Muscle of leg (tissue), 3 donors: ENCODE measurements at regions not wholly inside any gene's neighbourhood (a gene's known extent, or its start where the extent isn't known, plus 50 kb on each side); places are given as distances from the start of the nearest gene placed in this dataset.

Experiments used
- DNase-seq: peaks from one replicate; pipeline ENCODE4 v3.0.0; 2013
- H3K27ac ChIP-seq: one replicate; pipeline ENCODE4 v1.5.1; 2013; ENCODE audit warnings: mild to moderate bottlenecking, low read length, control low read depth
- H3K27me3 ChIP-seq: one replicate; pipeline ENCODE4 v1.6.1; 2013; ENCODE audit warnings: low read length; ENCODE audit not compliant: control insufficient read depth, insufficient read depth
- H3K36me3 ChIP-seq: one replicate; pipeline ENCODE4 v1.6.1; 2013; ENCODE audit warnings: low read length; ENCODE audit not compliant: control insufficient read depth, insufficient read depth
- H3K4me1 ChIP-seq: one replicate; pipeline ENCODE4 v1.6.1; 2013; ENCODE audit warnings: low read length; ENCODE audit not compliant: control insufficient read depth, insufficient read depth
- H3K4me3 ChIP-seq: one replicate; pipeline ENCODE4 v1.5.1; 2013; ENCODE audit warnings: low read length, control low read depth
- H3K9me3 ChIP-seq: replicated peaks from 2 replicates; pipeline ENCODE4 v1.6.1; 2013; ENCODE audit warnings: low read depth, low read length; ENCODE audit not compliant: control insufficient read depth
- WGBS: methylation state at CpG from one replicate; pipeline ENCODE4 v1.1.5; 2013; ENCODE audit warnings: missing lambda C conversion rate; ENCODE audit not compliant: insufficient coverage; 5-methylcytosine and 5-hydroxymethylcytosine counted together

GRCh38 chr2:9707611-9708160, 76.9 kb upstream of the YWHAQ start:
- WGBS, result 67% methylated on average over 6 of the region's 10 CpGs
- H3K9me3 ChIP-seq, result peaks cover 4% of the 10 kb centered on the region
- H3K27me3 ChIP-seq, result peaks cover 2% of the 10 kb centered on the region
- no peak for DNase-seq
- H3K4me3 ChIP-seq, result no peak overlapping the region
- H3K4me1 ChIP-seq, result peaks cover 13% of the 10 kb centered on the region
- no peak overlapping the region for H3K27ac ChIP-seq
- no peaks in the 10 kb centered on the region for H3K36me3 ChIP-seq

- H3K27me3 ChIP-seq, result peaks cover 2% of the 10 kb centered on the region
- no peak overlapping the region for H3K4me3 ChIP-seq
- DNase-seq, result peak; percentile 15
- no peak overlapping the region for H3K27ac ChIP-seq
- WGBS, result 72% methylated on average over 11 of the region's 15 CpGs
- no peaks in the 10 kb centered on the region for H3K36me3 ChIP-seq
- H3K4me1 ChIP-seq, result peaks cover under 1% of the 10 kb centered on the region
- H3K9me3 ChIP-seq, result peaks cover 4% of the 10 kb centered on the region
Observed at GRCh38 chr2:9708683-9709538, 78.1 kb upstream of the YWHAQ start.

GRCh38 chr2:9709539-9710285, 78.9 kb upstream of the YWHAQ start:
- Histone ChIP-seq H3K4me1 (no peaks in the 10 kb centered on the region), H3K27me3 (peaks cover 2% of the 10 kb centered on the region), H3K27ac (no peak overlapping the region), H3K9me3 (peaks cover 4% of the 10 kb centered on the region), H3K36me3 (no peaks in the 10 kb centered on the region), H3K4me3 (no peak overlapping the region)
- 87% methylated on average over 8 of the region's 11 CpGs for WGBS
- no peak for DNase-seq

GRCh38 chr2:9710311-9710710, 79.5 kb upstream of the YWHAQ start:
- Histone ChIP-seq H3K4me3 (no peak overlapping the region), H3K27ac (no peak overlapping the region), H3K27me3 (peaks cover 2% of the 10 kb centered on the region), H3K9me3 (peaks cover 4% of the 10 kb centered on the region), H3K36me3 (no peaks in the 10 kb centered on the region), H3K4me1 (no peaks in the 10 kb centered on the region)
- no peak for DNase-seq
- WGBS, result 90% methylated on average over 7 of the region's 7 CpGs

GRCh38 chr2:9712263-9712662, 81.5 kb upstream of the YWHAQ start:
- H3K27me3 ChIP-seq, result peaks cover 2% of the 10 kb centered on the region
- no peak for DNase-seq
- no peak overlapping the region for H3K27ac ChIP-seq
- WGBS, result 76% methylated on average over 10 of the region's 11 CpGs
- no peak overlapping the region for H3K4me3 ChIP-seq
- peaks cover 4% of the 10 kb centered on the region for H3K9me3 ChIP-seq
- H3K36me3 ChIP-seq, result no peaks in the 10 kb centered on the region
- H3K4me1 ChIP-seq, result no peaks in the 10 kb centered on the region

- DNase-seq, result no peak
- Histone ChIP-seq H3K27ac (no peak overlapping the region), H3K27me3 (peaks cover 2% of the 10 kb centered on the region), H3K36me3 (no peaks in the 10 kb centered on the region), H3K4me3 (no peak overlapping the region), H3K4me1 (no peaks in the 10 kb centered on the region), H3K9me3 (no peaks in the 10 kb centered on the region)
- WGBS, result 73% methylated on average over 6 of the region's 14 CpGs
Observed at GRCh38 chr2:9714630-9715214, 83.9 kb upstream of the YWHAQ start.

GRCh38 chr2:9715238-9715637, 84.4 kb upstream of the YWHAQ start:
- Histone ChIP-seq H3K27me3 (peaks cover 2% of the 10 kb centered on the region), H3K27ac (no peak overlapping the region), H3K4me1 (no peaks in the 10 kb centered on the region), H3K9me3 (no peaks in the 10 kb centered on the region), H3K36me3 (no peaks in the 10 kb centered on the region), H3K4me3 (no peak overlapping the region)
- 71% methylated on average over 6 of the region's 6 CpGs for WGBS
- DNase-seq, result no peak

GRCh38 chr2:9717886-9718451, 87.2 kb upstream of the YWHAQ start:
- no peak for DNase-seq
- H3K36me3 ChIP-seq, result no peaks in the 10 kb centered on the region
- 90% methylated on average over 3 of the region's 7 CpGs for whole genome bisulfite sequencing

GRCh38 chr2:9720352-9721093, 89.7 kb upstream of the YWHAQ start:
- H3K36me3 ChIP-seq, result no peaks in the 10 kb centered on the region
- H3K9me3 ChIP-seq, result no peaks in the 10 kb centered on the region
- no peak overlapping the region for H3K27ac ChIP-seq
- no peak for DNase-seq
- H3K4me1 ChIP-seq, result no peaks in the 10 kb centered on the region
- 72% methylated on average over 4 of the region's 9 CpGs for WGBS
- H3K4me3 ChIP-seq, result no peak overlapping the region
- H3K27me3 ChIP-seq, result no peaks in the 10 kb centered on the region

More at GRCh38 chr2:9717886-9718451, 87.2 kb upstream of the YWHAQ start:
- Histone ChIP-seq H3K27ac (no peak overlapping the region), H3K4me3 (no peak overlapping the region), H3K9me3 (no peaks in the 10 kb centered on the region), H3K27me3 (no peaks in the 10 kb centered on the region), H3K4me1 (no peaks in the 10 kb centered on the region)
